ENCODE measurements at regions not wholly inside any gene's neighbourhood (a gene's known extent, or its start where the extent isn't known, plus 50 kb on each side); places are given as distances from the start of the nearest gene placed in this dataset.

DNA sequence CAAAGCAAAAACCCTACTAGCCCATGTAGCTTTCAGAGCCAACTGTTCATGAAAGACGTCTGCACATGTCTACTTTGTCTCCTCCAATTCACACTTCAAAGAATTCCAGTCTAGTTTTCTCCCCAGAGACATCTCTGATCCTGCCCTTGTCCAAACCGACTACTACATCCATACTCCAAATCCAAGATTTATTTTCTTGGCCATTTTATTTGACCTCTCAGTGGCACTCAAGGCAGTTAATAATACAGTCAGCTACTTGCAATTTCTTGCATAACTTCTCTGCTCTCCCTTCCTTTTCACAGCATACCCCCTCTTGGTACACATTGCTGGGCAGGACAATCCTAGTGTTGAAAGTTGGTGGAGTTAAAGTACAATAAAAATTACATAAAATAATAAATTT, 170.9 kb upstream of the INHBA start:
- DNase-seq (ENCODE audit: low spot score) = no peak
- TF ChIP-seq, protein P1, sequence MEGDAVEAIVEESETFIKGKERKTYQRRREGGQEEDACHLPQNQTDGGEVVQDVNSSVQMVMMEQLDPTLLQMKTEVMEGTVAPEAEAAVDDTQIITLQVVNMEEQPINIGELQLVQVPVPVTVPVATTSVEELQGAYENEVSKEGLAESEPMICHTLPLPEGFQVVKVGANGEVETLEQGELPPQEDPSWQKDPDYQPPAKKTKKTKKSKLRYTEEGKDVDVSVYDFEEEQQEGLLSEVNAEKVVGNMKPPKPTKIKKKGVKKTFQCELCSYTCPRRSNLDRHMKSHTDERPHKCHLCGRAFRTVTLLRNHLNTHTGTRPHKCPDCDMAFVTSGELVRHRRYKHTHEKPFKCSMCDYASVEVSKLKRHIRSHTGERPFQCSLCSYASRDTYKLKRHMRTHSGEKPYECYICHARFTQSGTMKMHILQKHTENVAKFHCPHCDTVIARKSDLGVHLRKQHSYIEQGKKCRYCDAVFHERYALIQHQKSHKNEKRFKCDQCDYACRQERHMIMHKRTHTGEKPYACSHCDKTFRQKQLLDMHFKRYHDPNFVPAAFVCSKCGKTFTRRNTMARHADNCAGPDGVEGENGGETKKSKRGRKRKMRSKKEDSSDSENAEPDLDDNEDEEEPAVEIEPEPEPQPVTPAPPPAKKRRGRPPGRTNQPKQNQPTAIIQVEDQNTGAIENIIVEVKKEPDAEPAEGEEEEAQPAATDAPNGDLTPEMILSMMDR (IDR thresholded peaks at IDR 0.05; ENCODE audit: extremely low read depth, insufficient read depth, missing control alignments) = no peak
- in situ Hi-C loops (cut with MboI; ENCODE audit: low pct_unique_long_range_greater_than_20kb, low sequenced_read_pairs, unreplicated experiment) = no loop called here

DNA sequence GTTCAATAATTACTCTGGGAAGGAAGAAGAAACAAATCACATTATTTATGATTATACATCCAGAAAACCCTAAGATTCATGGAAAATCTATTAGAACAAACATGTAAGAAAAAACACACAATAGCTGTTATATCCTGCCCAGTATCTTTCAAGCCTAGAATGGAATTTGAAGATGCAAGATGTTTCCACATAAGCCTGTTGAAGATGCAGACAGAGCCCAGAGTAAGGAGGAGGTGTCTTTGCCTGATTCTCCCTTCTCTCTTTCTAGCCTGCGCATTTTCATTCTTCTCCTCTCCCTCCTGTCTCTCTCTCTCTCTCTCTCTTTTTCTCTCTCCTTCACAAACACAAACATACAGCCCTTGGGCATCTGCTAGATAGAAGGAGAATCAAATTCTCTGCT, 170.1 kb upstream of the INHBA start:
- in situ Hi-C loops (cut with MboI; ENCODE audit: low pct_unique_long_range_greater_than_20kb, low sequenced_read_pairs, unreplicated experiment) = no loop called here
- no peak for DNase-seq (ENCODE audit: low spot score)
- TF ChIP-seq, protein P1 (IDR thresholded peaks at IDR 0.05; ENCODE audit: extremely low read depth, insufficient read depth, missing control alignments) = no peak

DNA sequence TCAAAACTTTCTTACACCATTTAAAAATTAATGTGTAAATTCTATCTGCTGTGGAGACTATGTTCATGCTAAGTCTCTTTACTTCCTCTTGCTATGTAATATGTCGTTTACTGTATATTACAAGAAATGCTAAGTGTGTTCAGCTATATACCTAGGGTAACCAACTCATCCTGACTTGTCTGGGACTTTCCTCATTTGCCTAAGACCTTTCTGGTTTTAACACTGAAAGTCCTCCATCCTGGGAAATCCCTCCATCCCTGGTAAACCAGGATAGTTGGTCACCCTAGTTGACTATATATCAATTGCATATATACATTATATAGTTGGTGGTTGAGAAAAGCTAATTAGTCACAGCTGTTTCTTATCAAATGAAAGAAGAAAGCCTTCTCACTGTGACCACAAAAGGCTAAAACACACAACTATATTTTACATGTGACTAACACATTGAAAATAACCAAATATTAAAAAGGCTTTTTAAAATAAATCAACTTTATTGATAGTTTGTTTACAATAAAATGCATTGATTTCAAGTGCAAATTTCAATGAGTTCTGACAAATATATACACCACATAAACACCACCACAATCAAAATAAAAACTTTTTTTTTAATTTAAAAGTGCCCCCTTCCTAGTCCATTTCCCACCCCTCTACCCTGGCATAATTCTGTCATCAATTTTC, 167.7 kb upstream of the INHBA start:
- TF ChIP-seq, protein P1 (IDR thresholded peaks at IDR 0.05; ENCODE audit: extremely low read depth, insufficient read depth, missing control alignments) = no peak
- in situ Hi-C loops (cut with MboI; ENCODE audit: low pct_unique_long_range_greater_than_20kb, low sequenced_read_pairs, unreplicated experiment) = no loop called here
- no peak for DNase-seq (ENCODE audit: low spot score)

DNA sequence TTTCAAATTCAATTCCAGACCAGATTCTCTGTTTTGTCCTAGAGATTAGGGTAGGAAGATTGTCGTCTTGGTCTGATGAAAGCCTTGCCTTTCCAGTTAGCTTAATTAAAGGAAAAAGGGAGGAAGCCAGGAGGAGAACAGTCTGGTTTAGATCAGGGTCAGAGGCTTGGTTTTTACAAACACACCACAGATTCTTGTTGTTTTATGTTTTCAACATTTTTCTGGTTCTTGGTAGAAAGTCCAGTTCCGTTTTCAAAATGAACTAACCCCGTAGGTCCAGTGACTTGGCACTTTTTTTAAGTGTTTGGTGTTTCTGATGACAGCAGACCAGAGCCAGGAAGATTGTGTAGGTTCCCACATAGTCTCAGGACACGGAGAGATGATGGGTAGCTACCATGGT, 167.1 kb upstream of the INHBA start:
- in situ Hi-C loops (cut with MboI; ENCODE audit: low pct_unique_long_range_greater_than_20kb, low sequenced_read_pairs, unreplicated experiment) = no loop called here
- DNase-seq (ENCODE audit: low spot score) = no peak
- TF ChIP-seq, protein P1 (IDR thresholded peaks at IDR 0.05; ENCODE audit: extremely low read depth, insufficient read depth, missing control alignments) = no peak

DNA sequence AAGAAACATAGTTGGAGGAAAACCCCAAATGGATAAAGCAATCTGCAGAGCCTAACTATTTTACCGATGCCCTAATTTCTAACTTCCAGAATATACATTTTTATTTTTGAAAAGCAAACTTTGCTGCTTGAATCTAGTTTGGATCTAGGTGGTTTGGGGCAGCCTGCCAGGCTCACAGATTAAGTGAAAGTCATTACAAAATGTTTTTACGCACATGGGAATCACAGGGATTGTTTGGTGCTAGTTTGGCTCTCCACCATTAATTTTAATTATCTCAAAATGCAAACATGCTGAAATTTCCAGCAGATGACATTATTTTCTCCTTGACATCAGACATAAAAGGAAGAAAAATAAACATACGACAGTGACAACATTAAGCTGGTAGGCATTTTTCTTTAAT, 166.7 kb upstream of the INHBA start:
- TF ChIP-seq, protein P1 (IDR thresholded peaks at IDR 0.05; ENCODE audit: extremely low read depth, insufficient read depth, missing control alignments) = no peak
- no peak for DNase-seq (ENCODE audit: low spot score)
- in situ Hi-C loops (cut with MboI; ENCODE audit: low pct_unique_long_range_greater_than_20kb, low sequenced_read_pairs, unreplicated experiment) = no loop called here

DNA sequence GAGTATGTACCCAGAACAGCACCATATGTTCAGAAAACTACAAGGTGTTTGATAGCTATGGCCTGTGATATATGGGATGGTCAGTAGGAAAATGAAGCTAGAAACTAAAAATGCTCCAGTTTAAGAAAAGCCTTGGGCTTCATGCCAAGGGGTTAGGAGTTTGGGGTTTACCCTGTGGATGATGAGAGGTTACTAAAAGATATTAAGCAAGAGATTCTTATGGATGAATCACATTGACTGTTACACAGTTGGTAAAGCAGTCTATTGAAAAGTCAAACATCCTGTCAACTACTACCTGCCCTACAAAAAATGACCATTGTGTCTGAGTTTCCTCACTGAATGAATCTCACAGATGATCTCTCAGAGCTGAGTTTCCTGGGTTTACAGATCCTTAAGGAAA, 166.2 kb upstream of the INHBA start:
- TF ChIP-seq, protein P1 (IDR thresholded peaks at IDR 0.05; ENCODE audit: extremely low read depth, insufficient read depth, missing control alignments) = no peak
- in situ Hi-C loops (cut with MboI; ENCODE audit: low pct_unique_long_range_greater_than_20kb, low sequenced_read_pairs, unreplicated experiment) = no loop called here
- DNase-seq (ENCODE audit: low spot score) = no peak
